ENCODE measurements at regions not wholly inside any gene's neighbourhood (a gene's known extent, or its start where the extent isn't known, plus 50 kb on each side); places are given as distances from the start of the nearest gene placed in this dataset.

DNA sequence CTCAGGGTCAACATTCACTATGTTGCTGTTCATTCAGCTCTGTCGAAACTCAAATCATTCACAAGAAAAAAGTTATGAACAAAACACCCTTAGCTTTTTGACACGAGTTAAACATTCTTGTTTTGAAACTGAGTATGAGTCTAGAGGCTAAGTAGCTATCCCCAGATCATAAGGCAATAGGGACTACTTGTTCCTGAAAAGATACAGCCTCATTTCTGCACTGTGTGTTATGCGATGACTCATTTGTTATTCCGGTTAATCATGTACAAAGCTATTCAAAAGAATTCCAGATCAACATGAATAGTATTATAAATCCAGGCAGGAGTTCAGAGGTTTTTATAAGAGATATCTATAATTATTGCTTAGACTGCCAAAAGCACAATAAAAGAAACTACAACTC lies 908.0 kb downstream of the QKI start:
- H3K4me3 Mint-ChIP-seq = no peak overlapping the region
- no peaks in the 10 kb centered on the region for H3K36me3 Mint-ChIP-seq (ENCODE audit: low read depth)
- H3K27ac Mint-ChIP-seq = no peak overlapping the region
- no peak for ATAC-seq
- H3K27me3 Mint-ChIP-seq = no peaks in the 10 kb centered on the region
- no peak for DNase-seq
- H3K9me3 ChIP-seq (ENCODE audit: control insufficient read depth, low read length, poor library complexity, severe bottlenecking) = no peaks in the 10 kb centered on the region
- H3K4me1 Mint-ChIP-seq = no peaks in the 10 kb centered on the region

DNA sequence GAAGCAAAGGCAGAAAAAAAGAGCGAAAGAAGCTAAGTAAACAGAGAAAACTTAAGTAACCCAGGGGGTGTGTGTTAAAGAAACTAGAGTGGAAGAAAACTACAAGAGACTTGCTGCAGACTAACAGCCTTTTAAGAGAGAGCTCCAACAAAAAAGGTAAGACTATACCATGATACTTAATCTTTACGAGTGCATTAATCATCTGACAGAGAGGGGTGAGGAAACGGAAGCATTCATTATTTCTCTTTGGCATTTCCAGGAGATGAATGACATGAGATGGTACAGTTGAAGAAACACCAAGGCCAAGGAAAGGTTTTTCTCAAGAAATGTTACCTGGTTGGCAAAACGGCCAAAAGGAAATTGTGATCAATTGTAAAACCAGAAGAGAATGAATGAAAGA lies 906.8 kb downstream of the QKI start:
- Mint-ChIP-seq H3K27ac (no peak overlapping the region), H3K4me1 (no peaks in the 10 kb centered on the region), H3K27me3 (no peaks in the 10 kb centered on the region), H3K36me3 (ENCODE audit: low read depth) (no peaks in the 10 kb centered on the region), H3K4me3 (no peak overlapping the region)
- DNase-seq (no peak), ATAC-seq (no peak)
- H3K9me3 ChIP-seq (ENCODE audit: control insufficient read depth, low read length, poor library complexity, severe bottlenecking) = no peaks in the 10 kb centered on the region

DNA sequence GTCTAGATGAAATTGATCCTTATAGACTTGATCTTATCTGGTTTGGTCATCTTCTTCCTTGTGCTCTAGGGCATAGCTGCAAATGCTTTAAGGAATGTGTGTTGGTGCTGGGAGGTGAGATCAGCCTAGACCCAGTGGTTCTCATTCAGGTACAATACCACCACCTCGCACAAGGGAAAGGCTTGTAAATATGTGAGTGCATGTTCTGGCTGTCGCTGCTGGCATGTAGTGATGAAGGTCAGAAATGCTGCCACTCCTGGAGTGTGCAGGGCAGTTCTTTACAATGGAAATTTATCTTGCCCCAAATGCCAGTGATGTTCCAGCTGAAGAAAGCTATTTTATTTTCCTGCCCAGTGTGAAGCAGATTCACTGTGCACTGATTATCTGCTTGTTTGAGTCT lies 900.9 kb downstream of the QKI start:
- no peaks in the 10 kb centered on the region for H3K9me3 ChIP-seq (ENCODE audit: control insufficient read depth, low read length, poor library complexity, severe bottlenecking)
- no peaks in the 10 kb centered on the region for H3K4me1 Mint-ChIP-seq
- no peak overlapping the region for H3K27ac Mint-ChIP-seq
- no peaks in the 10 kb centered on the region for H3K36me3 Mint-ChIP-seq (ENCODE audit: low read depth)
- DNase-seq = no peak
- no peak for ATAC-seq
- H3K4me3 Mint-ChIP-seq = no peak overlapping the region
- no peaks in the 10 kb centered on the region for H3K27me3 Mint-ChIP-seq

DNA sequence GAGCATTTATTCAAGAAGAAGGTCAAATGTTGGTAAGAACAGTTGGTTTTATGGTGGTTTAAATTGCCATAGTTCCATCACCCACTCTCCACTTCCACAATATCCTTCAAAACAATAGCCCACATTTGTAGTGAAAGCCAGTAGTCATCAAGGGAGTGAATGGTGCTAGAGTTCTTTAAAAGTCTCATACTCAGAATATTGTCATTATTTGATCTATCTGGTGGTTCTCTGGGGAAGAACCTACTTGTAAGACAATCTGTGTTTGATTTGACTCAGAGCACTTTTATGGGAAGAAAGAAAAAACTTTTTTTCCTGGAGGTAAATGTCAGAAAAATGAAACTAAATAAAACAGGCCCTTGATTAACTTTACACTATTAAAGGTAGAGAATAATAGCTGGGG lies 893.8 kb downstream of the QKI start:
- Mint-ChIP-seq H3K4me3 (no peak overlapping the region), H3K27ac (no peak overlapping the region), H3K4me1 (no peaks in the 10 kb centered on the region), H3K36me3 (ENCODE audit: low read depth) (no peaks in the 10 kb centered on the region), H3K27me3 (no peaks in the 10 kb centered on the region)
- no peak for ATAC-seq
- DNase-seq = no peak
- H3K9me3 ChIP-seq (ENCODE audit: control insufficient read depth, low read length, poor library complexity, severe bottlenecking) = no peaks in the 10 kb centered on the region

DNA sequence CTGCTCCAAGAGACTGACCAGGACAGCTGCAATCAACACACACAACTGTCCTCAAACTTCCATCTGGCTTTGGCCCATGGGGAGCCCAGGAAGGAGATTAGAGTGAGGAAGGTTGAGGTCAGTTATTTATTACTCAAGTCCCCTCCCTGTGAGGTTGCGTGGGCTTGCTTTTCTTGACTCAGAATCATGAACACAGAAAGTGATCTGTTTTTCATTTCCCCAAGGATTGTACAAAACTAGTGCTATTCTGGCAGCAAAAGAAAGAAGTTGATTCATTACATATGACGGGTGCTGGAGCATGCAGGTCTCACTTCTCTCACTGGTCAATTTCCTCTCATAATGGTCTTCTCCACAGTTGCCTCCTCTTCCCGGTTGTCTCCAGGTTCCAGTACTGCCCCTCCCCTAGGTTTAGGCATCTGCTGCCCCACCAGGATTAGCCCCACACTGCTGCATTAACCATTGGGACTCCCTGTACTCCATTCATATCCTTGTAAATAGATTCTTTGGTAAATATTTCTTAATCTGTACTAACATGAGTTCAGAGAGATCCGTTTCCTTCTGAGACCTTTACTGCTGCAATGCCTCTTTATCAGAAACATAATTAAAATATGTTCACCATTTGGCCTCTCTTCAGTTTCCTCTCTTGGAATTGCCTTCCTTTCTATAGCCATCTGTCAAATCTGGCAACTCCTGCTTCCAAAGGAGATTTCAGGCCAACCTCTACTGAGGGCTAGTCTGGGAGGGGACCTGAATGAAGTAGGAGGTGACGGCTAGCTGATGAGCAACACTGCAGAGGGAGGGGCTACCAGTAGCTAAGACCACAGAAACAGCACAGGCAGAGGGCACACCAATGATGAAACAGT lies 888.8 kb downstream of the QKI start:
- no peaks in the 10 kb centered on the region for H3K9me3 ChIP-seq (ENCODE audit: control insufficient read depth, low read length, poor library complexity, severe bottlenecking)
- no peaks in the 10 kb centered on the region for H3K27me3 Mint-ChIP-seq
- ATAC-seq = no peak

DNA sequence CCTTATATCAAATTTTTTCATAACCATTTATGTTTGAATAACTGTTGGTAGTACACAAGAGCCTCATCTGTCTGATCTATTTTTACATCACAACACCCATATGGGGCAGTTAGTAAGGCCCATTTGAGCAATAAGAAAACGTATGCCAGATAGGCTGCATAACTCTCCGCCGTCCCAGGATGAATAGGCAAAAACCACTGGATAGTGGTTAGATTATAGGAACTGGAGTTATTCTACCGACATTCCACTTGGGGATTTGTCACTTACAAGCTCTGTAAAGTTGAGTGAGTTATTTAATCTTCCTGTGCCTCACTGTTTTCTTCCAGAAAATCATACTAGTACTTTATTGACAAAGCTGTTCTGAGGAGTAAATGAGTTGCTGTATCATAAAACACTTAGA lies 881.9 kb downstream of the QKI start:
- no peaks in the 10 kb centered on the region for H3K27me3 Mint-ChIP-seq
- no peak for DNase-seq
- H3K36me3 Mint-ChIP-seq (ENCODE audit: low read depth) = no peaks in the 10 kb centered on the region
- H3K4me3 Mint-ChIP-seq = no peak overlapping the region
- ATAC-seq = no peak
- H3K27ac Mint-ChIP-seq = no peak overlapping the region
- no peaks in the 10 kb centered on the region for H3K4me1 Mint-ChIP-seq
- no peaks in the 10 kb centered on the region for H3K9me3 ChIP-seq (ENCODE audit: control insufficient read depth, low read length, poor library complexity, severe bottlenecking)

More for the DNA sequence above, 888.8 kb downstream of the QKI start:
- Mint-ChIP-seq H3K4me1 (no peaks in the 10 kb centered on the region), H3K4me3 (no peak overlapping the region), H3K36me3 (ENCODE audit: low read depth) (no peaks in the 10 kb centered on the region), H3K27ac (no peak overlapping the region)
- DNase-seq = no peak

DNA sequence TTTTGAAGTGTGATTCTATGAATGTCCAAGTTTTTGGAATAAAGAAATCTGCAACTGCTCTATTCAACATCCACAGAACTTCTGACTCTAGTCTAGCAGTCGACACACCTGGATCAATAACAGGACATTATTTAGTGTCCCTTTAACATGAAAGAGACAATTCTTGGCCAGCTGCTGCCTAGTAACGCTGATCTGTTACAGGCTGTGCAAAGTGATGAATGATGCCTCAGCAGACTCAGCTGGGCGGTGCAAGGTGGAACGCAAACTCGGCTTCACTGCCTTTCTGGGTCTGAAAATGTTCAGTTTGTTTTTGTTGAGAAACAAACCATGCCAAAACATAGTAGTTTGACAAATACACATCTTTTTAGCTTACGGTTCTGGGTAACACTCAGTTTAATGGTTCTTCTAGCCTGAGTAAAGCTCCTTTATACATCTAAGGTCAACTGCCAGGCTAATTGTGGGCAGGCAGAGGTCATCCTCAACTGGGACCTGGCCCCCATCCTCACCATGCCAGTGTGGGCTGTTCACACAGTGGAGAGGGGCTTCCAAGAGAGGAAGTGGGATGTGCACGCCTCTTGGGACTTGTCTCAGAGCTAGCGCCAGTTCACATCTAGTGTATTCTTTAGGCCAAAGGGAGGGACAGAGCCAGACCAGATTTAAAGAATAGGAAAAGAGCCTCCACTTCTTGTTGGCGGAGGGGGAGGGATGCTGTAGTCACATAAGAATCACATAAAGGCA lies 879.7 kb downstream of the QKI start:
- DNase-seq = no peak
- H3K27ac Mint-ChIP-seq = no peak overlapping the region
- no peaks in the 10 kb centered on the region for H3K9me3 ChIP-seq (ENCODE audit: control insufficient read depth, low read length, poor library complexity, severe bottlenecking)
- H3K4me3 Mint-ChIP-seq = no peak overlapping the region
- no peak for ATAC-seq
- no peaks in the 10 kb centered on the region for H3K4me1 Mint-ChIP-seq
- no peaks in the 10 kb centered on the region for H3K36me3 Mint-ChIP-seq (ENCODE audit: low read depth)
- no peaks in the 10 kb centered on the region for H3K27me3 Mint-ChIP-seq

DNA sequence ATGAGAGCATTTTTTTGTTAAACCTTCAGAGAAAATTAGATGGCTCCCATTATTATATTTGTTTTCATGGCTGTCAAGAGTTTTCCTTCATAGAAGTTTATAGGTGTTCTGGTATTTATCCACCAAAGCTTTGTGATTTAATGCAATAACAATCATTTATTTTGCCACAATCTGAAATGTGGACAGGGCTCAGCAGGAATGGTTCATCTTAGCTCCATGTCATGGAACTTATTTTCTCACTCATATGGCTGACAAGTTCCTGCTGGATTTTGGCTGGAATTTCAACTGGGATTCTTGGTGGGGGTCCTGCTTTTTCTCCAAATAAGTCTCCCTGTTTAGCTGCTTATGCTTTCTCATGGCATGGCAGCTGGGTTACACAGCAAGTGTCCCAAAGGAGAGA lies 876.7 kb downstream of the QKI start:
- Mint-ChIP-seq H3K4me1 (no peaks in the 10 kb centered on the region), H3K36me3 (ENCODE audit: low read depth) (no peaks in the 10 kb centered on the region), H3K4me3 (no peak overlapping the region), H3K27ac (no peak overlapping the region), H3K27me3 (no peaks in the 10 kb centered on the region)
- no peak for DNase-seq
- ATAC-seq = no peak
- no peaks in the 10 kb centered on the region for H3K9me3 ChIP-seq (ENCODE audit: control insufficient read depth, low read length, poor library complexity, severe bottlenecking)

DNA sequence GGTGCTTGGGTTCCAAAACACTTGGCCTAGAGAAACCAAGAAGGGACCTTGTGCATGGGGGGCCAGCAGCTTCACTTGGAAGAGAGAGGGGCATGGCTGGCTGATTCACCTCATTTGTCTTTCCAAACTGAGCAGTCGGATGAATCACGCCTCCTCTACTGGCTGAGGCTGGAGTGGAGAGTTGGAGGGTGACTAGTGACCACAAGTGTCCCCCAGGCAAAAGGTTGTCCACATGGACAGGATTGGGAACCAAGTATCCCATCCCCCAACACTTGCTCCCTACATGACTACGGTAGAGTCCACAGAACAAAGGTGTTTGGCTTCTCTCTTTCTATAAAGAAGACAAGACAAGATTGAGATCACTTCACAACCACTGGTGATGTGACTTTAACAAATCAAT lies 875.6 kb downstream of the QKI start:
- Mint-ChIP-seq H3K27me3 (no peaks in the 10 kb centered on the region), H3K36me3 (ENCODE audit: low read depth) (no peaks in the 10 kb centered on the region), H3K4me1 (no peaks in the 10 kb centered on the region), H3K4me3 (no peak overlapping the region), H3K27ac (no peak overlapping the region)
- DNase-seq (no peak), ATAC-seq (no peak)
- H3K9me3 ChIP-seq (ENCODE audit: control insufficient read depth, low read length, poor library complexity, severe bottlenecking) = no peaks in the 10 kb centered on the region

DNA sequence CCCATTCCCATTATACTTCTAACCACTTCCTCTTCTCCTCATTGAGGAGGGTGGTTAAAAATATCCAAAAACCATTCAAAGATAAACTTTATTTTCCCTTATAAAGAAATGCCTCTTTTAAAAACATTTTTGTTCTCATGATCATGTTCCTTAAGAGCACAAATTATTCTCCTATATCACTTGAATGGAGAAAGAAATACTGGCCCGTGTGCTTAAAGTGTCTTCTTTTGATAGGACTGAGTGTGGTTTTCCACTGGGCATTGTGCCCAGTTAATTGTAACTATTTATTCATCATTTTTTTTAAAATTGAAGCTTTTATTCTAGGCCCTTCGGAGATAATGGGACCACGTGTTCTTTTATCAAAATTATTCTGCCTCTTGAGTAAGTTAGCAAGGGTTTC lies 871.5 kb downstream of the QKI start:
- H3K27ac Mint-ChIP-seq = no peak overlapping the region
- no peaks in the 10 kb centered on the region for H3K27me3 Mint-ChIP-seq
- H3K9me3 ChIP-seq (ENCODE audit: control insufficient read depth, low read length, poor library complexity, severe bottlenecking) = no peaks in the 10 kb centered on the region
- no peaks in the 10 kb centered on the region for H3K4me1 Mint-ChIP-seq
- ATAC-seq = no peak
- DNase-seq = no peak
- H3K4me3 Mint-ChIP-seq = no peak overlapping the region
- H3K36me3 Mint-ChIP-seq (ENCODE audit: low read depth) = no peaks in the 10 kb centered on the region

DNA sequence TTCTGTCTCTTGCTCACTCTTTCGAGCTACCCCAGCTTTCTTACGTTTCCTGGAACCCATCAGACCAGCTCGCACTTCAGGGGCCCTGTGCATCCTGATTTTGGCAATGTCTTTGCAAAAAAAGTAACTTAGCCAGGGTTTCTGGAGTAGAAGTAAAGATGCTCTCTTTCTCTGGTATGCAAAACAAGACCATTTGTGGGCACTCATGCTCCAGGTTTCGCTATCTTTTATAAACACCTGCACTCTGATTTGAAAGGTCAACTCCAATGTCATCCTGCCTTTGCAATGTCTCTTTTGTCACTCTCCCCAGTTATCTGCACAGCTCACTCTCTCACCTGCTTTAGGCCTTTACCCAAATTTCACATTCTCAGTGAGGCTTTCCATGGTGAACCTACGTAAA lies 869.1 kb downstream of the QKI start:
- Mint-ChIP-seq H3K27ac (no peak overlapping the region), H3K36me3 (ENCODE audit: low read depth) (no peaks in the 10 kb centered on the region), H3K27me3 (no peaks in the 10 kb centered on the region), H3K4me3 (no peak overlapping the region), H3K4me1 (no peaks in the 10 kb centered on the region)
- H3K9me3 ChIP-seq (ENCODE audit: control insufficient read depth, low read length, poor library complexity, severe bottlenecking) = no peaks in the 10 kb centered on the region
- ATAC-seq (no peak), DNase-seq (no peak)

DNA sequence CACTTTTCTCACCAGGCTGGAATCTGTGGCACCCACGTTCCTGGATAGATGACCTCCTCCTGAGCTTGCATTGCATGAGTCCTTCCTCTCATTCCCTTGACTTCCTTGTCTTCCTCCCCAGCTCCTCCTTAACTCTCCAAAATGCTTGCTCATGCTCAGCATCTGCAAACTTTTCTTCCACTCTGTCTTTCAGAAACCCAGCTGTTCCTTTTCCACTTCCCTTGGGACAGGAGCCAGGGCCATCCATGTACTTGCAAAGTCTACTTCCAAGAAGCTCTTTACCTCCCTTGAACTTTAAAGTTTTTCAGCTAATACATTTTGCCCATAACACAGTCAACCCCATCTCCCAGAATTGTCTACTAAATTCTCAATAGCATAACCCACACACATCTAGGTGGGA lies 861.7 kb downstream of the QKI start:
- no peaks in the 10 kb centered on the region for H3K4me1 Mint-ChIP-seq
- no peaks in the 10 kb centered on the region for H3K9me3 ChIP-seq (ENCODE audit: control insufficient read depth, low read length, poor library complexity, severe bottlenecking)
- H3K4me3 Mint-ChIP-seq = no peak overlapping the region
- H3K27me3 Mint-ChIP-seq = no peaks in the 10 kb centered on the region
- no peak overlapping the region for H3K27ac Mint-ChIP-seq
- no peak for DNase-seq
- no peaks in the 10 kb centered on the region for H3K36me3 Mint-ChIP-seq (ENCODE audit: low read depth)
- ATAC-seq = no peak

DNA sequence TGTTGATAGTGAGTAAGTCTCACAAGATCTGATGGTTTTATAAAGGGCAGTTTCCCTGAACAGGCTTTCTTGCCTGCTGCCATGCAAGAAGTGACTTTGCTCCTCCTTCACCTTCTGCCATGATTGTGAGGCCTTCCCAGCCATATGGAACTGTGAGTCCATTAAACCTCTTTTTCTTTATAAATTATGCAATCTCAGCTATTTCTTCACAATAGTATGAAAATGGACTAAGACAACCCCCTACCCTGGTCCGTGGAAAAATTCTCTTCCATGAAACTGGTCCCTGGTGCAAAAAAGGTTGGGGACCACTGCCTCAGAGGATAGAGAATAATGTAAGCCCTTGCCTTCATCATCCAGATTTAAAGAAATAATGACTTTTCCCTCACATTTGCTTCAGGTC lies 861.3 kb downstream of the QKI start:
- H3K36me3 Mint-ChIP-seq (ENCODE audit: low read depth) = no peaks in the 10 kb centered on the region
- DNase-seq (no peak), ATAC-seq (no peak)
- H3K4me1 Mint-ChIP-seq = no peaks in the 10 kb centered on the region
- no peaks in the 10 kb centered on the region for H3K9me3 ChIP-seq (ENCODE audit: control insufficient read depth, low read length, poor library complexity, severe bottlenecking)
- H3K27me3 Mint-ChIP-seq = no peaks in the 10 kb centered on the region
- H3K4me3 Mint-ChIP-seq = no peak overlapping the region
- H3K27ac Mint-ChIP-seq = no peak overlapping the region

DNA sequence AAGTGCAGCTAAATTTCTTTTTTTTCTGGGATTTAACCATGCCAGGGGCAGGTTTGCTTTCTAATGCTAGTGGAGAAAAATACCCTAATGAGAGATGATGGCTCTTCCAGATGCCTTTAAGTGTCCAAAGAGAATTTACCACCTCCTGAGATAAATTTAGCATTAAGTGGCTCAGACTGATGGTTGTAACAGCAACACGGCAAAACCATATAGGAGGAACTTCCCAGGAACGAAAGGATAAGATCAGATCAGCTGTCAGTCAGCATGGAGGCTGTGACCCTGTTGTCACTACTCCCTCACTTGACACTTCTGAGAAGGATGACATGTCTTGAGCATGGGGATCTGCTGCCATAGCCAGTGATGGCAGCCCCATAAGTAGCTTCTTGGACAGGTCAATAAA lies 860.0 kb downstream of the QKI start:
- H3K27ac Mint-ChIP-seq = no peak overlapping the region
- DNase-seq (no peak), ATAC-seq (no peak)
- H3K4me3 Mint-ChIP-seq = no peak overlapping the region
- no peaks in the 10 kb centered on the region for H3K9me3 ChIP-seq (ENCODE audit: control insufficient read depth, low read length, poor library complexity, severe bottlenecking)
- no peaks in the 10 kb centered on the region for H3K4me1 Mint-ChIP-seq
- no peaks in the 10 kb centered on the region for H3K36me3 Mint-ChIP-seq (ENCODE audit: low read depth)
- no peaks in the 10 kb centered on the region for H3K27me3 Mint-ChIP-seq
